ENCODE measurements at regions not wholly inside any gene's neighbourhood (a gene's known extent, or its start where the extent isn't known, plus 50 kb on each side); places are given as distances from the start of the nearest gene placed in this dataset.

GRCh38 chr14:43362586-43362985, 1144.5 kb downstream of the FSCB start (continued):
- no peak for TF ChIP-seq CTCF (conservative IDR thresholded peaks at IDR 0.05; ENCODE audit: low read depth in 2 of 2)
- no peak for TF ChIP-seq POLR2AphosphoS5 (IDR thresholded peaks at IDR 0.05; ENCODE audit: low read depth)
- no peak for TF ChIP-seq REST (IDR thresholded peaks at IDR 0.05; ENCODE audit: unreplicated experiment)
- no peak for TF ChIP-seq CREB1 (CRISPR knock-in tag; IDR thresholded peaks at IDR 0.05; ENCODE audit: low read depth)

GRCh38 chr14:43361751-43362150, 1145.3 kb downstream of the FSCB start:
- Histone ChIP-seq H3K4me1 (ENCODE audit: insufficient read depth) (no peaks in the 10 kb centered on the region), H4K20me1 (replicated peaks; ENCODE audit: insufficient read depth) (no peaks in the 10 kb centered on the region; the same call in 1 of the 2 replicates), H3K27me3 (ENCODE audit: insufficient read depth) (no peaks in the 10 kb centered on the region), H3K4me2 (no peak overlapping the region), H2AFZ (no peak overlapping the region), H3K27ac (ENCODE audit: low read depth) (no peak overlapping the region), H3K4me3 (no peak overlapping the region), H3K79me2 (replicated peaks; ENCODE audit: insufficient read depth) (no peaks in the 10 kb centered on the region), H3K9me2 (ENCODE audit: insufficient read depth) (no peaks in the 10 kb centered on the region), H3K36me3 (ENCODE audit: insufficient read depth) (no peaks in the 10 kb centered on the region), H3F3A (replicated peaks; ENCODE audit: low read depth) (no peaks in the 10 kb centered on the region)
- no peaks in the 10 kb centered on the region for H3K27me3 Mint-ChIP-seq (ENCODE audit: insufficient read depth, low read depth, poor library complexity)
- H3K36me3 Mint-ChIP-seq (ENCODE audit: low read depth), result no peaks in the 10 kb centered on the region
- H3K9me3 Mint-ChIP-seq, result 0 out of 3 replicates have a peak, but pooled peaks cover 2% of the 10 kb centered on the region
- no peak for DNase-seq (ENCODE audit: low spot score)
- no peak for ATAC-seq
- no peaks in the 10 kb centered on the region for H3K4me1 Mint-ChIP-seq
- H3K27ac Mint-ChIP-seq, result no peak overlapping the region
- no peak overlapping the region for H3K4me3 Mint-ChIP-seq
- TF ChIP-seq NANOG (IDR thresholded peaks at IDR 0.05; ENCODE audit: borderline replicate concordance) (no peak), CREB1 (CRISPR knock-in tag; IDR thresholded peaks at IDR 0.05; ENCODE audit: low read depth) (no peak), POLR2AphosphoS5 (IDR thresholded peaks at IDR 0.05; ENCODE audit: low read depth) (no peak), CTCF (conservative IDR thresholded peaks at IDR 0.05; ENCODE audit: low read depth in 2 of 2) (no peak), REST (IDR thresholded peaks at IDR 0.05; ENCODE audit: unreplicated experiment) (no peak), EZH2phosphoT487 (IDR thresholded peaks at IDR 0.05; ENCODE audit: unreplicated experiment) (no peak), ZNF114 (CRISPR knock-in tag; IDR thresholded peaks at IDR 0.05) (no peak), EZH2 (IDR thresholded peaks at IDR 0.05; ENCODE audit: low read depth, unreplicated experiment) (no peak), JUNB (IDR thresholded peaks at IDR 0.05; ENCODE audit: unreplicated experiment) (no peak)

Data from GM23338 (cell line).